GM21390 (cell line): ENCODE measurements at regions not wholly inside any gene's neighbourhood (a gene's known extent, or its start where the extent isn't known, plus 50 kb on each side); places are given as distances from the start of the nearest gene placed in this dataset.
"Not testable (repeated sequence)": the region's sequence is repeated elsewhere in the genome, so short reads cannot be mapped to it uniquely, and the experiment has no call there.

Experiments
- ATAC-seq: cut with Tn5 transposase; IDR thresholded peaks from one replicate; pipeline ENCODE4 v1.9.1; 2021; ENCODE audit not compliant: unreplicated experiment

GRCh38 chr6:99801805-99802204 lies 192.2 kb downstream of the MCHR2 start:
- no peak for ATAC-seq

GRCh38 chr6:99802396-99803031 lies 191.5 kb downstream of the MCHR2 start:
- no peak for ATAC-seq

DNA sequence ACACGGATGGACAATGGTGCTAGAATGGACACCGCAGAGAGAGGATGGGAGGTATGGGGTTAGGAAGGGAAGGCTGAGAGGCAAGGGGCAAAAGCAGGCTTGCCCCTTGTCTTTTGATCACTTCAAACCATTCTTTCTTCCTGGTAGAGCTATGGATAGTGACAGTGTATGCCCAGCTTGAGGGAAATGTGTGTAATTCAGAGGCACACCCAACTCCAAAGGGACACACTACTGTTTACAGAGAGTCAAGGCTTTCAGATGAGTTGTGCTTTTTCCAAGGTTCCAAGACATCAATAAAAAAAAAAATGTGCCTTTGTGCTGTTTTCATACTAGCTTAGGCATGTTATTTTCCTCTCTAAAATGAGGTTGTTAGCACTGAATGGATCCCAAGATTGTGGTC lies 185.0 kb downstream of the MCHR2 start:
- ATAC-seq = no peak

DNA sequence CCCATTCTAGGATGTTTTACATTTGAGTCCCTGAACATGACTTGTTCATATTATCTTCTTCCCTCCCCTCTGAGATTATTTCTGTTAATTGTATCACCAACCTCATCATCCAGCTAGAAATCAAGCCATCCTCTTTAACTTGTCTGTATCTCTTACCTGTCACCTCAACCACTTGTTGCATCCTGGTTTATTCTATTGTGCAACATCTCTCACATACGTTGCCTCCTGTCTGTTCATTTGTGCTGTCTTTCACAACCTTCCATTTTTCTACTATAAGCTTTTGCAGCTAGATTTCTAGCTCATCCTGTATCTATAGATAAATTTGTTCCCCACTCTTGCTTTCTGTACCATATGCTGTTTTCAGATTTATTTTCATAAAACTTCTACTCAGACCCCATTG lies 183.7 kb downstream of the MCHR2 start:
- no peak for ATAC-seq

DNA sequence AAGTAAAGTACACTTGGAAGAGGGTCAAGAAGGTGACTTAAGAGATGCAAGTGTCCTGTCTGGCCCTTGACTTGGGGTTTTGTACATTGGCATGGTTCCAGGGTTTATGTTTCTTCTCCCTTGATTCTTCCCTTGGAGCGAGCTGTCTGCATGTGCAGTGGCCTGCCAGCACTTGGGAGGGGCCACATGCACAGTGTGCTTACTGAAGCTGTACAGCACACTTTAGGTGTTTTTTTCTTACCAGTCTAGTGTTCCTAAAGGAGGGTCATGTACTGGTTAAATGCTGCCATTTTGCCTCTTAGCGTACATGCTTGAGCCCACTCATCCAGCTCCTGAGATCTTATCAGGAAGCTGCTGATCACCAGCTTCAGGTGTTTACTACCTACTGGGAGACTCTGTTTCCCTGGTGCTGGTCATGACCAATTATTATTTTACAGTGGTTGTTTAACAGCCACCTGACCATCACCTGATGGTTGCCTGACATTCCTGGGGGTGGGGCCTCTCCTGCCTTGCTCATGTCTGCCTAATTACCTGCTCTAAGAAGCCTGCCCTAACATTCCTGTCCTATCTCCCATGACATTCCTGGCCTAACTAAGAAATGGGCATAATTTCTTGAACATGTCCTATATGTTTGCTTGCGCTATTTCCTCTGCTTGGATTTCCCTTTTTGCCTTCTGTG lies 182.9 kb downstream of the MCHR2 start:
- ATAC-seq = no peak

DNA sequence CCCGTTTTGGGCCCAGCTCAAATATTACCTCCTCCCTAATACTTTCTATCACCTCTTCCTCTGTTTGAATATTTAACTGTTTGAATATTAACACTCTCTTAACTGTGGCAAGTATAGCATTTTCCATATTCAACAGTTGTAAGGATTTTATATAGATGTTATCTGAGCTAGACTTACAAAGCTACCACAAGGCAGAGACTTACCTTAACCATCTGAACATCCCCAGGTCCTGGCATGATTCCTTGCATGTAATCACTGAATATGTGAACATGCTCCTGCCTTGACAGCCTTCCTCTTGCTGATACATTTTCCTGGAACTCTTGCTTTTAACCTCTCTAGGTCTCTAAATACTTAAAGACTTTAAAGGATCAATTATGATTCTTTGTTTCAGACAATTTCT lies 182.4 kb downstream of the MCHR2 start:
- no peak for ATAC-seq

- no peak for ATAC-seq
These were observed 180.5 kb downstream of the MCHR2 start for GRCh38 chr6:99813565-99813964.

GRCh38 chr6:99814230-99814928 lies 179.6 kb downstream of the MCHR2 start:
- no peak for ATAC-seq

GRCh38 chr6:99816795-99817194 lies 177.2 kb downstream of the MCHR2 start:
- ATAC-seq = no peak

DNA sequence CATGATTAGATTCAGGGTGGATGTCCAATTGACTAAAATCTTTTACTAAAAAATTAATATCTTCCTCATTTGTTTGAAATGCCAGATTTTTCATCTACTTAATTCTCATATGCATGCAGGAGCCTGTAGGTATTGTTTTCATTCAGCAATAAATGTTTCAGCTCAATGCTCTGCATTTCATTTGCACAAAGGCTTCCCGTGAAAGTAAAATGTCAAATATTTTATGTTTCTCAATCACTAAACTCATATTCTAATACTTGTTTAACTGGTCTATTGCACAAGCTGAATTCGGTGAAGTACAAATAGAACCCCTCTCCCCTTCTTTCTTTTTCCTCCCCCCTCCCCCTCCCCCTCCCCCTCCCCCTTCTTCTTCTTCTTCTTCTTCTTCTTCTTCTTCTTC lies 175.9 kb downstream of the MCHR2 start:
- no peak for ATAC-seq

DNA sequence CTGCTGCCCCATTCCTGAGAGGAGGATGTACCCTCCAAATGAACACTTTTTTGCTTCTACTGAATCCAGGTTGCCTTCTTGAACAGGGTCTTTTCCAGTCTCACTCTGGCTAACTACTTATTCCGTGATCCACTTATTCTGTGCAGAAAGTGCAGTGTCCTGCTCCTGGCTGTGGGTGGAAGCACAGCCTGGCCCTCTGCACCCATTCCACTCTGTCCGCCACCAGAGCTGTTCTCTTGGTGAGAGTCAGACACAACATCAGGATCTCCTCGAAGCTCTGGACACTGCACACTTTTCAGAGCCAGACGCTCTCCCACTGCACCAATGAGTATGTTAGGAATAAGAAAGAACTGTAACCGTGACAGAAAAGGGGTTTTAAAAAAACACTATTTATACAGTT lies 174.2 kb downstream of the MCHR2 start:
- no peak for ATAC-seq

GRCh38 chr6:99821164-99821563 lies 172.9 kb downstream of the MCHR2 start:
- ATAC-seq = no peak

DNA sequence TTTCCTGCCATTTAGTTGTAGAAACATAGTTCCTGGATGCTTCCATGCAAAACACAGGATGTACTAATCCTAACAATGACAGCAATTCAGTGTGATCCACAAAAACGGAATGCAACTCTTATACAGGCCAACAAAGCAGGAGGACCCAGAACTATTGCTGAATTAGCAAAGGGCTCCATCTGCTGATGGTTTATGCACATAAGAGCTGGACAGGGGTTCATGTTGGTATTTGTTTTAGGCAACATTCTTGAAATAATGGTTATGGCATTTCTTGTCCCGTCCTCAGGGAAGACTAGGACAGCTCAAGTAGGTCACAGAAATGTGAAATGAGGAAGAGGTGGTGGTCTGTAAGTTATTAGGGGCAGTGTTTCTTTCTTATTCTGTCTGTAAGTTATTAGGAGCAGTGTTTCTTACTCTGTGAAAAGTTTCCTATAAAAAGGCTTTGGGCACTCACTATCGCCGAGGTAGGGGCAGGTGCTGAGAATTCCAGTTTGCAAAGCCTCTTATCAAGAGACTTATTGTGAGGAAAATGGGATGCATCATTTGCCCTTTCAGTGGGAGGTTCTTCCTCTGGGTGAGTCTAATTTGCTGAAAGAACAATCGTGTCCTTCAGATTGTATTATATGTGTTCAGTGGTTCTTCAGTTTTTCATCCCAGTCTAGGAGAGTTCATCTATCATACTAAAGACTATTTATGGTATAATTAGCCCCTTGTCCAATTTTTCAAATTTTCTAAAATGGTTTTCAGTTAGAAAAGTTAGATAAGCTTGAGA lies 171.1 kb downstream of the MCHR2 start:
- no peak for ATAC-seq

DNA sequence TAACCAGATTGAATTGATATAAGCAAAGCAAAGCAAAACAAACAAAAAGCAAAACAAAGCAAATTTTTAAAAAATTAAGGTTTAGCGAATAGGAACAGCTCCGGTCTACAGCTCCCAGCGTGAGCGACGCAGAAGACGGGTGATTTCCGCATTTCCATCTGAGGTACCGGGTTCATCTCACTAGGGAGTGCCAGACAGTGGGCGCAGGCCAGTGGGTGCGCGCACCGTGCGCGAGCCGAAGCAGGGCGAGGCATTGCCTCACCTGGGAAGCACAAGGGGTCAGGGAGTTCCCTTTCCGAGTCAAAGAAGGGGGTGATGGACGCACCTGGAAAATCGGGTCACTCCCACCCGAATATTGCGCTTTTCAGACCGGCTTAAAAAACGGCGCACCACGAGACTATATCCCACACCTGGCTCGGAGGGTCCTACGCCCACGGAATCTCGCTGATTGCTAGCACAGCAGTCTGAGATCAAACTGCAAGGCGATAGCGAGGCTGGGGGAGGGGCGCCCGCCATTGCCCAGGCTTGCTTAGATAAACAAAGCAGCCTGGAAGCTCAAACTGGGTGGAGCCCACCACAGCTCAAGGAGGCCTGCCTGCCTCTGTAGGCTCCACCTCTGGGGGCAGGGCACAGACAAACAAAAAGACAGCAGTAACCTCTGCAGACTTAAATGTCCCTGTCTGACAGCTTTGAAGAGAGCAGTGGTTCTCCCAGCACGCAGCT lies 170.3 kb downstream of the MCHR2 start:
- ATAC-seq = not testable (repeated sequence)

DNA sequence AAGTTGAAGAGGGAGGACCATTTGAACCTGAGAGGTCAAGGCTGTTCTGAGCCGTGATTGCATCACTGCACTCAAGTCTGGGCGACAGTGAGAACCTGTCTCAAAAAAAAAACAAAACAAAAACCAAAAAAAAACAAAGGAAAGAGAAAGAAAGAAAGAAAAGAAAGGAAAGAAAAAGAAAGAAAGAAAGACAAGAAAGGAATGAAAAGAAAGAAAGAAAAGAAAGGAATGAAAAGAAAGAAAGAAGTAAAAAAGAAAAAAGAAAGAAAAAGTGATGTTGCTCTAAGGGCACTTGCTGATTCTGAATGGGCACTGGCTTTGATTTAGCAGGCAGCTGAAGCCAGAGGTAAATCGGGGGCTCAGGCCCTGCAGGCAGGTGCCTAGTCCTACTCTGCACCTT lies 161.0 kb downstream of the MCHR2 start:
- no peak for ATAC-seq

- ATAC-seq = no peak
These were observed 157.6 kb downstream of the MCHR2 start for GRCh38 chr6:99836471-99836870.

- no peak for ATAC-seq
These were observed 155.4 kb downstream of the MCHR2 start for GRCh38 chr6:99838607-99839006.

- no peak for ATAC-seq
These were observed 152.7 kb downstream of the MCHR2 start for GRCh38 chr6:99841297-99841696.

DNA sequence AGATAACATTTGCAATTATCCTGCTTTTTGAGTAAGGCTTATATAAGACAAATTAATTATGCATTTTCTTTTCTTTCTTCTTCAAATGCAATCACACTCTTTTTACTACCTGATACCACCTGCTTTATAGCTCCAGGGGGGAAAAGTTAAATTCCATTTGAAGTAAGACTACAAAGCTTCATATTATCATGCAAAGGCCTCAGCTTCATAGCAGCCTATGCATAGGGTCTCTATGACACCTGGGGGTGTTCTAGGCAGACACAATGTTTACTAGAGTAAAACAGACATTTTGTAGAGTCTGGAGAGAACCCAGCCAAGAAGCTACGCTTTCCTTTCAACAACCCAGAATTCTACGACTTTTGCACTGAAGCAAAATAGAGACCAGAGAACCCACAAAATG lies 148.0 kb downstream of the MCHR2 start:
- ATAC-seq = no peak

DNA sequence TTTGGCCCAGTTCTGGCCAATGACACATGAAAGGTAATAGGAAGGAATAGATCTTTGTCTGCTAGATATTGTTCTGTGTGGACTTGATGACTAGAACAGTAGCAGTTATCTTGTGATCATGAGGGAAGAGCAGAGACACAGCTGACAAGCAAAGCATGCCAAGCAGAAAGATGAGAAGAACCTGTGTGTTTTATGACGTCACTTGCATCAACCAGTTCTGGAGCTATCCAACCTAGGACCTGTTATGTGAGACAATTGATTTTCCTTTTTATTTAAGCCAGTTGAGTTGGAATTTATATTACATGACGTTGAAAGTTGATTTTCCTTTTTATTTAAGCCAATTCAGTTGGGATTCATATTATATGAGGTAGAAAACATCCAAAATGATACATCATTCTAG lies 143.2 kb downstream of the MCHR2 start:
- ATAC-seq = no peak

- no peak for ATAC-seq
These were observed 142.0 kb downstream of the MCHR2 start for GRCh38 chr6:99852031-99852430.
